ENCODE measurements at regions not wholly inside any gene's neighbourhood (a gene's known extent, or its start where the extent isn't known, plus 50 kb on each side); places are given as distances from the start of the nearest gene placed in this dataset.
"Not testable (repeated sequence)": the region's sequence is repeated elsewhere in the genome, so short reads cannot be mapped to it uniquely, and the experiment has no call there.

DNA sequence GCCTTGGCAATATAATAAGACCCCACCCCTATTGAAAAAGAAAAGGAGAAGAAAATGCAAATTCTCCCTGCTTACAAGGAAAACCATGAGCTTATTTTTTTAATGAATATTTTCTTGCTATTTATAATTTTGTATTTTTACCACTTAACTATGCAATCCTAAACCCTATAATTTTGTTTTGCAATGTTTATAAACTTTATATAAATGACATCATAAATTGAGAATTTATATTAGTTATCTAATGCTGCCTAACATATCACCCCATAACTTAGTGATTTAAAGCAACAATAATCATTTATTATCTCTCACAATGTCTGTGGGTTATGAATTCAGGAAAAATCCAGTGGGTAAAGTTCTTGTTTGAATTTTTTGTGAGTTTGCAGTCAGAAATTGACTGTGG, 369.1 kb downstream of the TAF11L14 start:
- H3K4me2 ChIP-seq = no peak overlapping the region
- H3K79me2 ChIP-seq (ENCODE audit: insufficient read depth, low read depth) = no peaks in the 10 kb centered on the region
- H3K27me3 ChIP-seq (ENCODE audit: insufficient read depth, low read depth) = no peaks in the 10 kb centered on the region
- TF ChIP-seq, protein P1, sequence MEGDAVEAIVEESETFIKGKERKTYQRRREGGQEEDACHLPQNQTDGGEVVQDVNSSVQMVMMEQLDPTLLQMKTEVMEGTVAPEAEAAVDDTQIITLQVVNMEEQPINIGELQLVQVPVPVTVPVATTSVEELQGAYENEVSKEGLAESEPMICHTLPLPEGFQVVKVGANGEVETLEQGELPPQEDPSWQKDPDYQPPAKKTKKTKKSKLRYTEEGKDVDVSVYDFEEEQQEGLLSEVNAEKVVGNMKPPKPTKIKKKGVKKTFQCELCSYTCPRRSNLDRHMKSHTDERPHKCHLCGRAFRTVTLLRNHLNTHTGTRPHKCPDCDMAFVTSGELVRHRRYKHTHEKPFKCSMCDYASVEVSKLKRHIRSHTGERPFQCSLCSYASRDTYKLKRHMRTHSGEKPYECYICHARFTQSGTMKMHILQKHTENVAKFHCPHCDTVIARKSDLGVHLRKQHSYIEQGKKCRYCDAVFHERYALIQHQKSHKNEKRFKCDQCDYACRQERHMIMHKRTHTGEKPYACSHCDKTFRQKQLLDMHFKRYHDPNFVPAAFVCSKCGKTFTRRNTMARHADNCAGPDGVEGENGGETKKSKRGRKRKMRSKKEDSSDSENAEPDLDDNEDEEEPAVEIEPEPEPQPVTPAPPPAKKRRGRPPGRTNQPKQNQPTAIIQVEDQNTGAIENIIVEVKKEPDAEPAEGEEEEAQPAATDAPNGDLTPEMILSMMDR (conservative IDR thresholded peaks at IDR 0.05; ENCODE audit: low read depth, low read length) = no peak
- no peak overlapping the region for H3K9ac ChIP-seq
- no peaks in the 10 kb centered on the region for H3K4me1 ChIP-seq (ENCODE audit: low read depth, poor library complexity, severe bottlenecking)
- H3K36me3 ChIP-seq (ENCODE audit: insufficient read depth) = no peaks in the 10 kb centered on the region
- H4K20me1 ChIP-seq (ENCODE audit: insufficient read depth) = no peaks in the 10 kb centered on the region
- H3K4me3 ChIP-seq (IDR thresholded peaks at IDR 0.05; ENCODE audit: insufficient read depth, low read depth, low read length) = no peak overlapping the region
- no peak overlapping the region for H2AFZ ChIP-seq (ENCODE audit: low read depth)
- H3K27ac ChIP-seq = no peak overlapping the region

DNA sequence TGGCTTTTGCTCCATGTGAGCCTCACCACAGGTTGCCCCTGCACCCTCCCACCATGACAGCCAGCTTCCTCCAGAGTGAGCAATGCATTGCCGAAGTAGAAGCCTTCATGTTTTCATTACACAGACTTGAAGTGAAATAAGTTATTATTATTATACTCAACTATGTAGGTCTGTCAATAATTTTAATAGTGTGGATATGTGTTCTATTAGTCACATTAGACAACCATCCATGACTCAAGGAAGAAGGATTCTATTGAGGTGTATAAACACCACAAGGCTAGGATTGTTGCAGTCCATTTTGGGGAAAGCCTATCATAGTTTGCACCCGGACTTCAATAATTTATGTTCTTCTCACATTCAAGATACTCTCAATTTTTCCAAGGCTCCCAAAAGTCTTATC, 369.5 kb downstream of the TAF11L14 start:
- H4K20me1 ChIP-seq (ENCODE audit: insufficient read depth) = no peaks in the 10 kb centered on the region
- no peaks in the 10 kb centered on the region for H3K79me2 ChIP-seq (ENCODE audit: insufficient read depth, low read depth)
- no peak overlapping the region for H3K4me3 ChIP-seq (IDR thresholded peaks at IDR 0.05; ENCODE audit: insufficient read depth, low read depth, low read length)
- H3K4me2 ChIP-seq = no peak overlapping the region
- H3K27me3 ChIP-seq (ENCODE audit: insufficient read depth, low read depth) = no peaks in the 10 kb centered on the region
- no peak overlapping the region for H3K27ac ChIP-seq
- no peak overlapping the region for H3K9ac ChIP-seq
- H2AFZ ChIP-seq (ENCODE audit: low read depth) = no peak overlapping the region
- TF ChIP-seq, protein P1 (conservative IDR thresholded peaks at IDR 0.05; ENCODE audit: low read depth, low read length) = no peak
- H3K4me1 ChIP-seq (ENCODE audit: low read depth, poor library complexity, severe bottlenecking) = no peaks in the 10 kb centered on the region
- no peaks in the 10 kb centered on the region for H3K36me3 ChIP-seq (ENCODE audit: insufficient read depth)

- H3K4me2 ChIP-seq; H3K27ac ChIP-seq; H3K79me2 ChIP-seq (ENCODE audit: insufficient read depth, low read depth); H2AFZ ChIP-seq (ENCODE audit: low read depth); H3K36me3 ChIP-seq (ENCODE audit: insufficient read depth); H3K4me1 ChIP-seq (ENCODE audit: low read depth, poor library complexity, severe bottlenecking); H3K9ac ChIP-seq; H3K4me3 ChIP-seq (IDR thresholded peaks at IDR 0.05; ENCODE audit: insufficient read depth, low read depth, low read length); H4K20me1 ChIP-seq (ENCODE audit: insufficient read depth); H3K27me3 ChIP-seq (ENCODE audit: insufficient read depth, low read depth): not testable (repeated sequence)
Observed at GRCh38 chr5:18006235-18006634, 372.0 kb downstream of the TAF11L14 start.

DNA sequence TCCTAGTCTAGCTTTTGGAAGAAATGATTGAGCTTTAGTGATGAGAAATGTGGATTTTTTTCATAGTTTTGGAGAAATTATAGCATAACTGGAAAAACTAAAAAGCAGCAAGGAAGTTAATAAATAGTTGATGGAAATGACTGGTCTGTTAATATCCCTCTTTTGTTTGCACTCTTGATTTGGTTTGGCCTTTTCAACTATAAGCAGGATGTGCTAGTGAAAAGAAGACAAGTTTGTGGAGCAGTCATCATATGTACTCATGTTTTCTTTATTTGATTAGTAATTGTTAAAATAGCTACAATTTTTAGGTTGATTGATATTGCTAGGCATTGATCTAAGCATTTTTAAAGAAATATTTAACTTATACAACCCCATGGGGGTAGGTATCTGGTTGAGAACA, 374.7 kb downstream of the TAF11L14 start:
- no peak overlapping the region for H2AFZ ChIP-seq (ENCODE audit: low read depth)

GRCh38 chr5:18010053-18010452, 375.8 kb downstream of the TAF11L14 start:
- TF ChIP-seq, protein P1 (conservative IDR thresholded peaks at IDR 0.05; ENCODE audit: low read depth, low read length) = no peak
- Histone ChIP-seq H2AFZ (ENCODE audit: low read depth) (no peak overlapping the region), H3K27me3 (ENCODE audit: insufficient read depth, low read depth) (no peaks in the 10 kb centered on the region), H4K20me1 (ENCODE audit: insufficient read depth) (no peaks in the 10 kb centered on the region), H3K4me2 (no peak overlapping the region), H3K4me1 (ENCODE audit: low read depth, poor library complexity, severe bottlenecking) (peaks cover 5% of the 10 kb centered on the region), H3K36me3 (ENCODE audit: insufficient read depth) (no peaks in the 10 kb centered on the region), H3K79me2 (ENCODE audit: insufficient read depth, low read depth) (no peaks in the 10 kb centered on the region), H3K27ac (no peak overlapping the region), H3K4me3 (IDR thresholded peaks at IDR 0.05; ENCODE audit: insufficient read depth, low read depth, low read length) (no peak overlapping the region), H3K9ac (no peak overlapping the region)

More for the DNA sequence above, 374.7 kb downstream of the TAF11L14 start:
- H3K79me2 ChIP-seq (ENCODE audit: insufficient read depth, low read depth) = no peaks in the 10 kb centered on the region
- H3K36me3 ChIP-seq (ENCODE audit: insufficient read depth) = no peaks in the 10 kb centered on the region
- H3K9ac ChIP-seq = no peak overlapping the region
- no peak overlapping the region for H3K27ac ChIP-seq
- H3K27me3 ChIP-seq (ENCODE audit: insufficient read depth, low read depth) = no peaks in the 10 kb centered on the region
- TF ChIP-seq, protein P1 (conservative IDR thresholded peaks at IDR 0.05; ENCODE audit: low read depth, low read length) = no peak
- H4K20me1 ChIP-seq (ENCODE audit: insufficient read depth) = no peaks in the 10 kb centered on the region
- peaks cover 3% of the 10 kb centered on the region for H3K4me1 ChIP-seq (ENCODE audit: low read depth, poor library complexity, severe bottlenecking)
- no peak overlapping the region for H3K4me2 ChIP-seq
- no peak overlapping the region for H3K4me3 ChIP-seq (IDR thresholded peaks at IDR 0.05; ENCODE audit: insufficient read depth, low read depth, low read length)
